Calu3 (cell line): ENCODE measurements at regions not wholly inside any gene's neighbourhood (a gene's known extent, or its start where the extent isn't known, plus 50 kb on each side); places are given as distances from the start of the nearest gene placed in this dataset.
A peak's percentile ranks its signal among the peaks of the same experiment; 100 is the strongest.

Experiments used
- BruUV-seq: library from RNA; stranded (reverse); fragments of 400-500 nt; replicated peaks from 2 replicates; lab custom pipeline; 2021; lab: Mats Ljungman, UMichigan
- CTCF ChIA-PET: fragments of 300-600 bp; sonication (Branson Sonifier 250); formaldehyde crosslinking; loops from one replicate; lab custom pipeline; 2022; ENCODE audit warnings: antibody characterized with exemption; lab: Charles Lee
- DNase-seq: peaks from one replicate; pipeline ENCODE4 v3.0.0; 2022
- H3K27ac Mint-ChIP-seq: one replicate; pipeline ENCODE4 v1.8.0; 2022; ENCODE audit warnings: mixed read lengths; ENCODE audit not compliant: unreplicated experiment
- H3K27me3 Mint-ChIP-seq: one replicate; pipeline ENCODE4 v1.8.0; 2022; ENCODE audit warnings: mixed read lengths; ENCODE audit not compliant: unreplicated experiment
- H3K36me3 Mint-ChIP-seq: one replicate; pipeline ENCODE4 v1.8.0; 2022; ENCODE audit warnings: mild to moderate bottlenecking, moderate library complexity, mixed read lengths; ENCODE audit not compliant: insufficient read depth, unreplicated experiment
- H3K4me1 Mint-ChIP-seq: one replicate; pipeline ENCODE4 v1.8.0; 2022; ENCODE audit warnings: mild to moderate bottlenecking, low read depth, mixed read lengths; ENCODE audit not compliant: unreplicated experiment
- H3K4me3 Mint-ChIP-seq: one replicate; pipeline ENCODE4 v1.8.0; 2022; ENCODE audit warnings: mild to moderate bottlenecking, low read depth, moderate library complexity, mixed read lengths; ENCODE audit not compliant: unreplicated experiment
- H3K9me3 Mint-ChIP-seq: one replicate; pipeline ENCODE4 v1.8.0; 2022; ENCODE audit warnings: low read depth, mixed read lengths; ENCODE audit not compliant: unreplicated experiment
- CTCF ChIP-seq: fragments of 200-600 bp; IDR thresholded peaks from one replicate; pipeline ENCODE4 v1.8.0; 2022; ENCODE audit warnings: antibody characterized with exemption; ENCODE audit not compliant: unreplicated experiment
- intact Hi-C: fragments of 100-400 bp; cut with micrococcal nuclease; formaldehyde crosslinking; loops from one replicate; pipeline ENCODE4 v1.10.0; 2022; ENCODE audit not compliant: unreplicated experiment

- H3K9me3 Mint-ChIP-seq = no peaks in the 10 kb centered on the region
- BruUV-seq = no TSS peak
- no peak overlapping the region for H3K4me3 Mint-ChIP-seq
- H3K4me1 Mint-ChIP-seq = peaks cover 50% of the 10 kb centered on the region
- no peaks in the 10 kb centered on the region for H3K36me3 Mint-ChIP-seq
- H3K27ac Mint-ChIP-seq = peak overlapping the region; percentile 16
- CTCF ChIA-PET = no interaction called here
- H3K27me3 Mint-ChIP-seq = no peaks in the 10 kb centered on the region
- no peak for DNase-seq
- intact Hi-C loops = no loop called here
- TF ChIP-seq CTCF = no peak
Observed at GRCh38 chr6:128598571-128598970, 78.2 kb upstream of the PTPRK start.

- Mint-ChIP-seq H3K27ac (no peak overlapping the region), H3K36me3 (no peaks in the 10 kb centered on the region), H3K4me1 (peaks cover 50% of the 10 kb centered on the region), H3K9me3 (no peaks in the 10 kb centered on the region), H3K4me3 (no peak overlapping the region), H3K27me3 (no peaks in the 10 kb centered on the region)
- BruUV-seq = no TSS peak
- no peak for TF ChIP-seq CTCF
- CTCF ChIA-PET = no interaction called here
- intact Hi-C loops = no loop called here
- DNase-seq = no peak
Observed at GRCh38 chr6:128597956-128598355, 77.6 kb upstream of the PTPRK start.

DNA sequence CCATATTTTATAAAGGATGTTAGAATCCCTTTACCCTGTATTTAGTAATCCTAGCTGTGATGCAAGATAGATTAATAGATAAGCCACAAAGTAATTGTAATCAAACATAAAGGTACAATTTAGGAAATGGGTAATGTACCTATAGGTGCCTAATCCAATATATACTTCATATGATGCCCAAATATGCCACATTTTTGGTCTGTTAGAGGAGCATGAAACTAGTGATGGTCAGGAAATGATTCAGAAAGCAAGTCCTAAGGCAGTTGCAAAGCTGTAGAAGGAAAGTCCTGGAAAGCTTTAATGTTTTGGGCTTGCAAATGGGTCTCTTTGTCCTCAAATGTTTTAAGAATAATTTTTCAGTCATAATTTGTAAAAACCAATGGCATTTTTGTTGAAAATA lies 76.6 kb upstream of the PTPRK start:
- CTCF ChIA-PET = no interaction called here
- H3K4me3 Mint-ChIP-seq = no peak overlapping the region
- DNase-seq = no peak

GRCh38 chr6:128595544-128595943 lies 75.1 kb upstream of the PTPRK start:
- H3K4me1 Mint-ChIP-seq = peaks cover 33% of the 10 kb centered on the region
- BruUV-seq = no TSS peak
- no peaks in the 10 kb centered on the region for H3K36me3 Mint-ChIP-seq
- CTCF ChIA-PET = no interaction called here
- no peak overlapping the region for H3K4me3 Mint-ChIP-seq
- H3K27me3 Mint-ChIP-seq = no peaks in the 10 kb centered on the region
- no peak for TF ChIP-seq CTCF
- no peak for DNase-seq
- no peaks in the 10 kb centered on the region for H3K9me3 Mint-ChIP-seq
- intact Hi-C loops = no loop called here
- H3K27ac Mint-ChIP-seq = no peak overlapping the region

More for the DNA sequence above, 76.6 kb upstream of the PTPRK start:
- intact Hi-C loops = no loop called here
- Mint-ChIP-seq H3K4me1 (peaks cover 47% of the 10 kb centered on the region), H3K27ac (no peak overlapping the region), H3K36me3 (no peaks in the 10 kb centered on the region), H3K27me3 (no peaks in the 10 kb centered on the region), H3K9me3 (no peaks in the 10 kb centered on the region)
- BruUV-seq = no TSS peak
- no peak for TF ChIP-seq CTCF
